GM19455 (cell line): ENCODE measurements at regions not wholly inside any gene's neighbourhood (a gene's known extent, or its start where the extent isn't known, plus 50 kb on each side); places are given as distances from the start of the nearest gene placed in this dataset.

Experiments
- ATAC-seq: cut with Tn5 transposase; IDR thresholded peaks from one replicate; pipeline ENCODE4 v1.9.1; 2021; ENCODE audit not compliant: unreplicated experiment

DNA sequence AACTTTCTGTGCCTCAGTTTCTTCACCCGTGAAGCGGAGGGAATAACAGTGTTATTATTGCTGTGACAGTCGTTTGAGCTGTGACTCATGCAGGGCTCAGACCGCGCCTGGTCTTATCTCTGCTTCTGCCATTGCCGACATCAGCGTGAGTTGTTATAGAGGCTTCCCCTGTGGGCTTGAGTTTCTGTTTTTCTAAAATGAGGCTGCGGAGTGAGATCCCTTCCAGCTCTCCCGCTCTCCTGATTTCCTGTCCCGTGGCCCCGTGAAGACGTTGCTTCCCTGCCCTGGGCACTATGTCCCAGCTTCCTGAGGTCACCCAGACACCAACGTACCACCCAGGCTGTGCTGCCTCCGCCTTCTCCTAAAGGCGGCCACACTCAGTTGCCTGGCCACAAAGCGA, 278.5 kb downstream of the BMP7 start:
- ATAC-seq = no peak

DNA sequence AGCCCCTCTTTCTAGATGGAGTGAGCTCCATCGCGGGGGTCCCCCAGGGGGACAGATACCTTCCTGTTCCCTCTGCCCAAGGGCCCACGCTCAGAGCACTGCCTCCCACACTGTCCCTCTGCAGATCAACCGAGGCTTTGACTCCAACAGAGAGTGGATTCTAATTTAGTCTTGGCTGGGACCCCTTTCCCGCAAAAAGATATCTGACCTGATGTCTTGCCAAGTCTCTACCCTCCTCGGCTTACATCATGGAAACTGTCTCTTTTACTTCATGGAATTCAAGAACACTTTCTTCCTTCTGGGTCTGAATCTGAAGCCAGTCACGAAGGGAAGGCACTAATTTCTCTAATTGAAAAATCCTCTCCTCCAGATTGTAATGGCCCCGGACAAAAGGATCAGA, 278.0 kb downstream of the BMP7 start:
- no peak for ATAC-seq

DNA sequence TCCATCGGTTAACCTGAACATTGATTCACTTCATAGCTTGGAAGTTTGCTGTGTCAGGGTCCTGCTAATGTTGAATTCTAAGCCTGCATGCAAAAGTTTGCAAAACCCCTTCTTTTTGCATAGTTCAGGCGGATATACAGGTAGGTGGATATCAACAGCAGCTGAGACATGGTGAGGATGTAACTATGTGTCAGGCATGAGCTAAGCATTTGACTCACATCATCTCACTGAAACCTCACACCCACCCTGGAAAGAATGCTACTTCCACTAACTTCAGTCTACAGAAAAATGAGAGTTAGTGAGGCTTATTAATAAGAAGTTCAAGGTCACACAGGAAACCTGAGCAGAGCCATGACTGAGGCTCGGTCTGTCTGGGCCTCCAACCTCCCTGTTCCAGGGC, 276.9 kb downstream of the BMP7 start:
- ATAC-seq = no peak

DNA sequence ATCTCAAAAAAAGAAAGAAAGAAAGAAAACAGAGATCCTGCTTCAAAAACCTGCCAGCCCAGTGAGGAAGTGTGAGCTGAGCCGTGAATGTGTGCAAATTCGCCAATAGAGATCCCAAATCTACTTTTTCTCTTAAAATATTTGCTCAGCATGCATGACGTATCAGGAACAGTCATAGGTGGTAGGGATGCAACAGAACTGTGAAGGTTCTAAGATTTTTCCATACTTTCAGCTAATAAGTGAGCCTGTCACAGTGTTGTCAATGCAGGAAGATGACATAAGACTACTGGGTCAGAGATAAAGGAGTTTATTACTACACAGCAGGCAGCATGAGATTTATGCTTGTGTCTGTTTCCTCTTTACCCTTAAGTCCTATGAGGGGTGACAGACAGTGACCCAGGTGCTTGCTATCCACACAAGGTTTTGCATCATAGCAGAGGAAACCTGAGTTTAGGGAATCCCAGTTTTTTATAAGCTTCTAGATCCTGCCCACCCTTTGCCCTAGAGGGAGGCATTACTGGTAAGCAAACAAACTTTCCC, 273.4 kb downstream of the BMP7 start:
- ATAC-seq = no peak

DNA sequence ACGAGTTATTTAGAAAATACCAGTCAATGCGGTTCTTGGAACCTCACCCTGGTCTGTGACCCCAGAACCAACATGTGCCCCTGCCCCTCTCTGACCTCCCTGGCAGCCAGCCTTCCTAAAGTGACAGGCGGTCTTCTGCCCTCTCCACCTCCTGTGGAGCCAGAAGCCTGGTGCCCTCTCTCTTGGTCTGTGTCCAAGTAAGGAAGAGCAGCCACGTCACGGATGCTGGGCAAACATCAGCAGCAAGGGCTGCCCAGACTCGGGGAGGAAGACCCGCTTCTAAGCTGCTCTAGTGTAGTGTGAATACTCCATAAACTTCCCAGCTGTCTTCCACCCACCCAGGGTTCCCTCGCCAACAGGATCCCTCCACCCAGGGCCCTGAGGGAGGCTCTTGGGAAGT, 272.4 kb downstream of the BMP7 start:
- ATAC-seq = no peak

DNA sequence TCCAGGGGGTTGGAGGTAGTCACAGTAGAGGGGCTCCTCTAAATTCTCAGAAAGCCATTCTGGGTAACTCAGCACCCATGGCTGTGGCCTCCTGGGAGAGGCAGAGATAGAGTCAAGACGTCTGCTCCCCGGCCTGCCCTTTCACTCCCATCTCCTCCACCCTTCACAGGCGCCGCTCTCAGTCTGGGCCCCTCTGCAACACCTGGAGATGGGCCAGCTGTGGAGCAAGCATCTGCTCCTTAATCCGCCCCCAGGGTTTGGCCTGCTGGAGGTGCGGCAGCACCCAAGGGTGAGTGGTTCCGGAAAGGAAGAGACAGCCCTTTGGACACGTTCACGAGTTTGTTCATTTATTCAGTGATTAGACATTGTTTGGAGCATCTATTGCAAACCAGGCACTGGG, 271.3 kb downstream of the BMP7 start:
- no peak for ATAC-seq

DNA sequence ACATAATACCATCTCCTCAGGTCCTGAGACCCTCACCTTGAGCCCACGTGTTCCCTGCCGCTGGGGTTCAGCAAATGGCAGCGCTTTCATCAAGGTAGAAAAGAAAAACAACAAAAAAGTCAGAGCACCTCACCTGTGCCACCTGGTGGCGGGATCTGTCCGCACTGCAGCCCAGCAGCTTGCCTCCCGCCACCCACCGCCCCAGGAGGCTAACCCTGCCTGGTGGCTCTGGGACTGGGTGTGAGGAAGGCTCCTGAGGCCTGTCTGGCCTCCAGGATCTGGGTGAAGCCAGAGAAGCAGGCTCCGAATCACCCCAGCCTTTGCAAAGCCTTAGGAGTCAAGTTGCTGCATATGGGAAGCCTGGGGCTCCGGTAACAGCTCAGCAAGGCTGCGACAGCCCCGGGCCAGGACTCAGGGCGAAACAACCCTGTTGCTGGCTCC, 270.8 kb downstream of the BMP7 start:
- ATAC-seq = no peak

DNA sequence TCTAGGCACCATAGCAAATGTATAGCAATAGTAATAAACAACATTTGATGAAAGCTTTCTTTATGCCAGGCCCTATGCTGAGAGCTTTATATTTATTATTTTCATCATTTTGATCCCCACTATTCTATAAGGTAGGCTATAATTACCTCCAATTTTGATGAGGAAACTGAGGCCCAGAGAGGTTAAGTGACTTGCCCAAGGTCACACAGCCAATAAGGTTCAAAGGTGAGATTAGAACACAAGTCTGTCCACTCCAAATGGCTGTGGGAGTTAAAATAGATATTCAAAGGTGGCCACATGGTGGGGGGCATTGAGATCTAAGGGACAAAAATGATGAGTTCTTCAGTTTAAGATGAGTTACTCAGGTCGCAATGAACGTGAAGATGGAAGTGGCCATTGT, 269.9 kb downstream of the BMP7 start:
- no peak for ATAC-seq

DNA sequence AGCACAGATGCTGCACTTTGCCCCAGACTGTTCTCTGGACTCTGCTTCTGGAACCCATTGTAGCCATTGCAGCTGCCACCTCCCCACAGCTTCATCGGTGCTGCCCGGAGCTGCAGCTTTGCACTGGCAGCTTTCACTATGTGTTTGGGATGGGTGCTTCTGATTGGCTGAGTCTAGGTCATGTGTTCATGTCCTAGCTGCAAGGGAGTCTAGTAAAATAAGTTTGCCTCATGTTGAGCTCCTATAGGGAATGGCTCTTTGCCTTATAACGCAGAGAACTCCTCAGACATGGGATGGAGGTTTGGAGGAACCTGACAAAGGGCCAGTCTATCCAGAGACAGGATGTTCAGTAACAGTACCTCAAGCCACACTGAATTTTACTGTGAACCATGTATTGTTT, 268.0 kb downstream of the BMP7 start:
- no peak for ATAC-seq

DNA sequence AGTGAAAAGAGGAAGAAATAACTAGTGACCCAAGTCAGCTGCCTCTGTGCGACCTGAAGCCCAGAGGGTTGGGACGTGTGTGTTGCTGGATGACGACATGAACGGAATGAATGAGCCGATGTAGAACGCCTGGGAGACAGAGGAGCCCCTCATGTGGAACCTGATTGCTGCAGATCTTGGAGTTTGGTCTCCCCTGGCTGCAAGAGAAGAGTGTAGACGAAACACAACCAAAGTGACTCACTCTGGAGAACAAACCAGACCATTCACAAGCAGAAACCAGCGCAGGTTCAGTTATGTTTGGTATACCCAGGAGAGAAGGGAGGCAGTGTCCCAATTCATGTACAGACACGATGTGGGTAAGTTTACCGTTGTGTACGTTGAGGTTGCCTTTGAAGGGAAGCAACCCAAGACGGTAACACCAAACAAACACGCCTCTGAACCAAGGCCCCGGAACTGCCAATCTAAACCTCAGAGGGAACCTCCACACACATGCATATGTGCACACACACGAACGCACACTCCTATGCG, 265.9 kb downstream of the BMP7 start:
- ATAC-seq = no peak

DNA sequence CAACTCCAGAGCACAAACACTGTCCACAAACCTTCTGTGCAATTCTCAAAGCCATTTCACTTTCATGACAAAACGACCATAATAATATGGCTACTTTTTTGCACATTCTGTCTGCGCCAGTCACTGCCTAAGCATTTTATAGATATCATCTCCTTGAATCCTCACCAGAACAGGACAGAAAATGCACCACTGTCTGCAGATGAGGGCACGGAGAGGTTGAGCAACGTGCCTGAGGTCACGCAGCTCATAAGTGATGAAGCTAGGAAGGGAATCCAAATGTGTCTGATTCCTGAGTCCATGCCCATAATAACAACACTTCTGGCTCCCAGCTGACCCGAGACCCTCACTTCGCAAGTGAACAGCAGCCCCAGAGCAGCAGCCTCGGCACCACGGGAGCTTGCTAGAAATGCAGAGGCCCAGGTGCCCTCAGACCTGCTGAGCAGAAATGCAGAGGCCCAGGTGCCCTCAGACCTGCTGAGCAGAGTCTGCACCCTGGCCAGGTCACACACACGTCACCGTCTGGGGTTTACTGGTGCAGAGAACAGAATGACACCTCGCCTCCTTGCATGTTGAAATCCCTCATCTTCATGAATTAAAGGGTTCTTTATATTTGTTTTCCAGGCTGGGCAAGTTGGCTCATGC, 265.2 kb downstream of the BMP7 start:
- no peak for ATAC-seq

DNA sequence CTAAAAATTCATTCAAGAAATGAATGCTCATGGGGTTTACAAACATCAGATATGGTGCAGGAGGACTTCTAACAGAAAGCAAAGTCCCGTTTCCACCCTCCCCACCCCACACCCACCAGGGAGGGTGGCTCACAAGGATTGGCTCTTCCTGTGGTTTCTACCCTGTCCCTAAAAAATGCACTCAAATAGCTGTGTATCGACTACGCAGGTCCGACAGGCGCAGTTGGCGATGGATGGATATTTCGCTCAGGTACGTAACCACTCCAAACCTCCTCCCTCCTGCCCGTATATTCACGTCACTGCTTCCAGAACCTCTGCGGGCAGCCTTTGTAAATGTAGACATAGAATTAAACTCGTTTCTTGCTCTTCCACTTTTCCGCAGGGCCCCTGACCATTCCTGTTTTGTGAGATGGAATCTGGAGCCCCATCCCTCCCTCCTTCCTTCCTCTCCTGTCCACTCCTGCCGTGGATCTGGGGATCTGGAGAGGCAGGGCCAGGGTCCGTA, 264.3 kb downstream of the BMP7 start:
- no peak for ATAC-seq

DNA sequence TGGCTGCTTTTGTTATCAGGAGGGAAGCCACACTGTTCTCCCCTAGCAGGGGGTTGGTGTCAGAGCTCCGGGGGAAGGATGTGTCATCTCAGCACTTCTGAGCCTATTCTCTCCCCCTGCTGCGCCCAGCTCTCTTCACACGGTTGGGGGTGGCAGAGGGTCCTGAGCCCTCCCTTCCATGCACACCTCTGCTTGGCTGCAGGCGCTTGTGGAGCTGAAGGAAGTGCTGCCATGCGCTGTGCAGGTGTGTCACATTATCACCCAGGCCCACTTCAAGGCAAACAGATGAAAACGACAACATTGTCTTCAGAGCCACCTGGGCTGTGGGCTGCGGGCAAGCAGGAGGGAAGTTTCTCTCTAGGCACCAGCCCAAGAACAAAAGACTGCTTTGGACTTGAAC, 263.4 kb downstream of the BMP7 start:
- ATAC-seq = no peak

DNA sequence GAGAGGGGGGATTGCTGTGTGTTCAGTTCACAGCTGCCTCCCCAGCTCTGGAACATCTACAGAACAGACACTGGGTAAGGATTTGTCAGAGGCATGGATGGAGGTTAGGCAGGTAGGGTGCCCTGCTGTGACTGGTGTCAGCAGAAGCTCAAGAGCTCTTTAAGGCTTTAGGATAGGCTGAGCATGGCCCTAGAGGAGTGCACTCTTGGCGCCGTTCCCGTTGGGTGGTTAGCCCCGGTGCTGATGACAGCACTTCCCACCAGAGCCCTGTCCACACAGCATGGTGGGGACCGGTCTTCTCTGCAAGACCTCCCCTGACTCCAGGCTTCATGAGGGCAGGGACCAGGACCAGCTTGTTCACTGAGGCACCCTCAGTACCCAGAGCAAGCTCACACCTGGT, 262.0 kb downstream of the BMP7 start:
- ATAC-seq = no peak

DNA sequence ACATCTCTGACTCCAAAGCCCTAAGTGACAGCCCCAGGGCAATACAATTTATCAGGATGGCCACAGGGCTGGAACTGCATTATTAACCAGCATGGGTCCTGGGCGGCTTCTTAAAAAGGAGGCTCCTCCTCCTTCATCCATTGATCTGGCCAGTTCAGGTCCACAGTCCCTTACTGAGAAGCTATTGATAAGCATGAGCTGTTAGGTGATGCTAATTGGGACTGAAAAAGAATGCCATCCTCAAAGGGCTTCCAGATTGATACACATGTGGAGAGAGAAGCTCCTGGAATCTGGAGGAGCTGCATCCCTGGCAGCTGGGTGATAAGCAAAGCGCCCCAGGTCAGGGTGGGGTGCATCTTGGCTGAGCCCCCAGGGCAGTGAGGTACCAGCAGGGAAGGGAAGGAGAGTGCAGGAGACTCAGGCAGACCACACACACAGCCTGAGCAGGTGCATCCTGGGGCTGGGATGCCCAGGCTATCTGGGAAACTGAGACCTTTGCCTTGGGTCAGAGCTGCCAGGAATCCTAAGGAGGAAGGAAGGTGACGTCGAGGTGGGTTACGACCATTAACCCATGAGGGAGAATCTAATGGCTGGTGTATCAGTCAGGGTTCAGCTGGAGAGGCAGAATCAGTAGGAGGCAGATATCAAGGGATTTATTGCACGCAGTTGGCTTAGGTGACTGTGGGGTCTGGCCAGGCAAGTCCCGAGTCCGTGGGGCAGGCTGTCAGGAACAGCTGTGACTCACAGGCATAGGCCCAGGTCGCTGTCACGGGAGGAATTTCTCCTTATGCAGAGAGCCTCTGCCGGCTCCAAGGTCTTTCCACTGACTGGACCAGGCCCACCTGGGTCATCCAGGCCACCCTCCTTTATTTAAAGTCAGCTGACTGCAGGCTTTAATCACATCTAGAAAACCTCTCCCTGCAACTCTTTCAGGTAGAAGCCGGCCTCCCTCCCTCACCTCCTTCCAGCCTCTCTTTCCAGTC, 261.2 kb downstream of the BMP7 start:
- no peak for ATAC-seq

DNA sequence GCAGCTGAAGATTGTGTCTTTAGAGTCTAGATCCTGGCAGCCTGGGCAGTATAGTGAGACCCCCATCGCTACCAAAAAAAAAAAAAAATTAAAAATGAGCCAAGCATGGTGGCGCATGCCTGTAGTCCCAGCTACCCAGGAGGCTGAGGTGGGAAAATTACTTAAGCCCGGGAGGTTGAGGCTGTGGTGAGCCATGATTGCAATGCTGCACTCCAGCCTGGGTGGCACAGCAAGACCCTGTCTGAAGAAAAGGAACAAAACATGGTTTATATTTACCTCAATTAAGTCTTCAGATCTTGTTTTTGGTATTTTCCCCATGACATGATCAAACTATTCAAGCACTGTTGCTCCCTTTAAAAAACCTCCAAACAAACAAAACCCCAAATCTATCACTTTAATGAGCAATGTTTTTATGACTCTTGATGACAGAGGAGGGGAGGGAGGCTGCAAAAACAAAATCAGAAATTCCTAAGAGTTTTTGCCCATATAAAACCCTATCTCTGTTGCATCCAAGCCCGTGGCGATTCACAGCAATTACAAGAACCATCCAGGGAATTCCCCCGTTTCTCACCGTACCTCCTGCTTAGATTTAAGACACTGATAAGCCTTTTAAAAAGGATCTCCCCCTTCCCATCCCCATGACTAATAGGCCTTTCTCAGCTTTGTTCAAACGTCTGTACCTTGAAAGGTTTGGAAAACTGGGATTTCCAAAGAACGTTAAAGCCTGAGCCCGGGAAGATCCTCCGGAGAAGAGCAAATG, 259.9 kb downstream of the BMP7 start:
- no peak for ATAC-seq

DNA sequence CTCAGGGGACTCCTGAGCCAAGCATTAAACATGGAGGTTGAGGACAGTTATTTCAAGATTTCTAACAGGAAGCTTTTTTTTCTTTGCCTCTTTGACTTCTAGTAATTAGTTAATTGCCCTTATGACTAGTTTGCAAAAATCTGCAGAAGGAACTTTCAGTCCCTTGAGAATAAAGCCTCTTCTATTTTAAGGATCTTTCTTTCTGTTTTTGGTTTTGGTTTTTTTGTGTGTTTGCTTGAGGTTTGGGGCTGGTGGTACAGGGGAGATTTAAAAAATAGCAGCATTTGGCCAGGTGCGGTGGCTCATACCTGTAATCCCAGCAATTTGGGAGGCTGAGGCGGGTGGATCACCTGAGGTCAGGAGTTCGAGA, 259.3 kb downstream of the BMP7 start:
- ATAC-seq = no peak

DNA sequence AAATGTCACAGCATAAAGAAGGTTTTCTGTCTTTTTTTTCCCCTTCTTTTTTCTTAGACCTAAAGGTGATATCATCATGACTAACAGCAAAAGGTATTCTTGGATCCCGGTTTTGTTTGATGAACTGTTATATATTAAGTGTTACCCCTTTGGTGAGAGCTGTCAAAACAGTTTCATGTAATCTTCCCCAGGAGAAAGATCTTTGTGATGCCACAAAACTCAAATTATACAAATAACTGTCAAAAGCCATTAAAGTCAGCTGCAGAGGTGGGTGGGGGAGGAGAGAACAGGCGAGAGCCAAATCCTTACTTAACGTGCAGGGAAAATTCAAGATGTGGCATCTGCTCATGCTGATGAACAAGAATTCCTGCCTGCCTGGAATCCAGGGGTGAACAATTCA, 258.2 kb downstream of the BMP7 start:
- ATAC-seq = no peak

DNA sequence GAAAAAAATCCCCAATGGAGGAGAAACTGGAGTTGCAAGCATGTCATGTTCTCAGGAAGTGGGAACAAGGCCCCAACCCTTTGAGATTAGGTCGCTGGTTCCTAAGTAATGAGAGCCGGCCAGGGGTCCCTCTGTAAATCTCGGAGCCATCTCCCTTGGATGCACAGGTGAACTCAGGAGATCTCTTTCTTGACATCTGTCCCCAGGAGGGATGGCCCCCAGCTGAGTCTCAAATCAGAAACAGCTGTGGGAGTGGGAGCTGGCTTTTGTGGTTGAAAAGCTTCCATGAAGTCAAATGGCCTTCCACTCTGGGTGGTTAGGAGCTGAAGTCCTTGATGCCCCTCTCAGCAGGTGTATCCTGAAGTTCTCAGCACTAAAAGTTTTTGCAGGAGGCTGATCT, 257.1 kb downstream of the BMP7 start:
- no peak for ATAC-seq

DNA sequence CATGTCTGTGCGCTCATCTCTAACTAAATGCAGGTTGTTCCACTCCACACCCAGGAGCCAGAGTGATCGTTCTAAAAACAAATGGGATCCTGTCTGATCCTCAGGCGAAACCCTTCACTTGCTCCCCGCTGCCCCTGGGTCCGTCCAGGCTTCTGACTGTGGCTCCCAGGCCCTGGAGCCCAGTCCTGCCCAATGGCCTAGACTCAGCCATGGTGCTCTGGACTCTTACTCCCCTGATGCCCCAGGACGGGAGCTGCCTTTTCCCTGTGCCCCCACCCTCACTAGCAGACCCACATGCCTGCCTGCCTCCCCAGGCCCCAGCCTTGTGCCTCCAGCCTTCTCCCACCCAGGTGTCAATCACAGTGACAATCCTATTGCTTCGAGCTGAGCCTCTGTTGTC, 256.7 kb downstream of the BMP7 start:
- no peak for ATAC-seq

DNA sequence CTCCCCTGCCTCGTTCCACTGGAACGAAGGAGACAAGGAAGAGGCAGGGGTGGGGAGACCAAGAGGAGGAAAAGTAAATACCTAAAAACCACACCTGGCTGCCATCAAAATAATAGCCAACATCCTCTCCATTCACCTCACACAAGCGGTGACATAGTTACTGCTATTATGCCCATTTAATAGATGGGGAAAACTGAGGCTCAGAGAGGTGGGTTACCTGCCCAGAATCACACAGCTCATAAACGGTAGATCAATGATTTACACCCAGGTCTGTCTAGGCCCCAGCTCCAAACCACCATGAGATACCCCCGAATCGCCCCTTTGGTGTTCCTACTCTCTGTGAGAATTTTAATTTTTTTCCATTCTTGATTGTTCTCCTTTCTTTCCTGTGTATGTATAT, 253.8 kb downstream of the BMP7 start:
- no peak for ATAC-seq
